ENCODE measurements at regions not wholly inside any gene's neighbourhood (a gene's known extent, or its start where the extent isn't known, plus 50 kb on each side); places are given as distances from the start of the nearest gene placed in this dataset.
A peak's percentile ranks its signal among the peaks of the same experiment; 100 is the strongest.

DNA sequence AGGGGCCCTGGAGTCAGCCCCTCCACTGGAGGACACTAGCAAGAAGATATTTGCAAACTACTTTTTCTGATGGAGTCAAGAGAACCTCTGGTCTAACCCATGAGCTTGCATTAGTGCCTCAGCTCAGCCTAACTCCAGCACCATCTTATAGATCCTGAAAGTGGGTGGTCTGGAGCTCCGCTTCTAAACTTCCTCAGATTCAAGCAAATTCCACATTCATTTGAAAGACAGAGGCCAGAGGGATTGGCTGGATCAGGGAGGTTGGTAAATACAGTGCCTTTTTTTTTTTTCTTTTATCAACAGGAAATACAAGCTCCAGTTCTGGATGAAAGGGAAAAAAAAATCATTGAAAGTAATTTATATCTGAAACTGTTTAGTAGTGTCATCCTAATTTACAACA lies 99.9 kb downstream of the ENC1 start:
- no peak for TF ChIP-seq POLR2A (IDR thresholded peaks at IDR 0.05)
- TF ChIP-seq, protein P1, sequence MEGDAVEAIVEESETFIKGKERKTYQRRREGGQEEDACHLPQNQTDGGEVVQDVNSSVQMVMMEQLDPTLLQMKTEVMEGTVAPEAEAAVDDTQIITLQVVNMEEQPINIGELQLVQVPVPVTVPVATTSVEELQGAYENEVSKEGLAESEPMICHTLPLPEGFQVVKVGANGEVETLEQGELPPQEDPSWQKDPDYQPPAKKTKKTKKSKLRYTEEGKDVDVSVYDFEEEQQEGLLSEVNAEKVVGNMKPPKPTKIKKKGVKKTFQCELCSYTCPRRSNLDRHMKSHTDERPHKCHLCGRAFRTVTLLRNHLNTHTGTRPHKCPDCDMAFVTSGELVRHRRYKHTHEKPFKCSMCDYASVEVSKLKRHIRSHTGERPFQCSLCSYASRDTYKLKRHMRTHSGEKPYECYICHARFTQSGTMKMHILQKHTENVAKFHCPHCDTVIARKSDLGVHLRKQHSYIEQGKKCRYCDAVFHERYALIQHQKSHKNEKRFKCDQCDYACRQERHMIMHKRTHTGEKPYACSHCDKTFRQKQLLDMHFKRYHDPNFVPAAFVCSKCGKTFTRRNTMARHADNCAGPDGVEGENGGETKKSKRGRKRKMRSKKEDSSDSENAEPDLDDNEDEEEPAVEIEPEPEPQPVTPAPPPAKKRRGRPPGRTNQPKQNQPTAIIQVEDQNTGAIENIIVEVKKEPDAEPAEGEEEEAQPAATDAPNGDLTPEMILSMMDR (IDR thresholded peaks at IDR 0.05): no peak
- Histone ChIP-seq H3K9me3 (no peaks in the 10 kb centered on the region), H3K27ac (peak overlapping the region in 2 of 12 donors; percentile 33 to 39), H3K4me1 (peaks cover 0 to 38% (median 11%) of the 10 kb centered on the region in 12 donors), H3K36me3 (no peaks in the 10 kb centered on the region), H3K4me3 (no peak overlapping the region), H3K27me3 (peaks cover 0 to 6% (median 0%) of the 10 kb centered on the region in 9 donors)
- intact Hi-C loops (cut with DNase I): loop anchor here in 1 of 10 donors (10.0 kb wide), 1 partner anchor 94 kb away; no protein-coding TSS in a partner anchor
- ATAC-seq: no peak
- 68 to 83% (median 73%) methylated on average over 1 of the region's 1 CpG for WGBS, 4 donors
- no peak for DNase-seq

GRCh38 chr5:74539986-74540385 lies 100.5 kb downstream of the ENC1 start:
- TF ChIP-seq, protein P1 (IDR thresholded peaks at IDR 0.05): no peak
- TF ChIP-seq POLR2A (IDR thresholded peaks at IDR 0.05): no peak
- no peak overlapping the region for H3K4me3 ChIP-seq
- DNase-seq (no peak), ATAC-seq (no peak)
- WGBS, 4 donors: 42 to 83% (median 72%) methylated on average over 7 of the region's 7 CpGs
- H3K9me3 ChIP-seq: peaks cover 0 to 1% (median 0%) of the 10 kb centered on the region in 12 donors
- H3K27me3 ChIP-seq: peaks cover 0 to 6% (median 0%) of the 10 kb centered on the region in 9 donors
- H3K4me1 ChIP-seq: peaks cover 0 to 38% (median 11%) of the 10 kb centered on the region in 12 donors
- peak overlapping the region in 2 of 12 donors; percentile 33 to 39 for H3K27ac ChIP-seq
- intact Hi-C loops (cut with DNase I): loop anchor here in 4 of 10 donors (2.0 to 10.0 kb wide), 3 partner anchors 95 to 102 kb away; partner anchors contain the start of gene ENC1 (in 2 of the 4)
- H3K36me3 ChIP-seq: no peaks in the 10 kb centered on the region

DNA sequence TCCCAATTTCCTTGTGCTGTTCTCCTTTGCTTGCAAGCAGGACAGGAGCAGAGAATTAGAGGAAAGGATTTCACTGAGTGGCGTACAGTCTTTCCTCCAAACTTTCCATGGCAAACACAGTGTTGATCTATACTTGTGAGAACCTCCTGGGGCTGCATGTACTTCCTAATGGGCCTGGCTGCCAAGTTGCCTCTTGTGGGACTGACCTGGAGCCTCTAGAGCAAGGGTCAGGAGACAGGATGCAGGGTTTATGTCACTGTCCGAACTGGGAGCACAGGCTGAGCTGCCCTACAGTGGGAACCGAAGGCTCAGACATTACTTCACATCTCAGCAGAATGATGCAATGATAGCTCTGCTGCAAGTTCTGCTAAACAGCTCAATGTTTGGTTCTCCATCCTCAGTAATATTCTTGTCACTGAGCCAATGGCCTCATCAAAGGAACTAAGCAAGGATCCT lies 102.3 kb downstream of the ENC1 start:
- 21 to 34% (median 29%) methylated on average over 3 of the region's 3 CpGs for WGBS, 4 donors
- Histone ChIP-seq H3K4me1 (peaks cover 0 to 35% (median 11%) of the 10 kb centered on the region in 12 donors), H3K9me3 (peaks cover 0 to 18% (median 8%) of the 10 kb centered on the region in 12 donors), H3K27me3 (no peaks in the 10 kb centered on the region), H3K4me3 (no peak overlapping the region), H3K27ac (peak overlapping the region in 8 of 12 donors; percentile 5 to 82 (median 42)), H3K36me3 (no peaks in the 10 kb centered on the region)
- ATAC-seq: peak; percentile 91 to 98 (median 98)
- peak; percentile 78 to 84 (median 81) for DNase-seq
- TF ChIP-seq POLR2A (IDR thresholded peaks at IDR 0.05): no peak
- TF ChIP-seq, protein P1 (IDR thresholded peaks at IDR 0.05): no peak
- intact Hi-C loops (cut with DNase I): loop anchor here in 3 of 10 donors (2.0 to 10.0 kb wide), 3 partner anchors 97 to 104 kb away; partner anchors contain the start of gene ENC1 (in 2 of the 3)

- WGBS, 4 donors: 87 to 100% (median 93%) methylated on average over 1 of the region's 1 CpG
- no peak for TF ChIP-seq POLR2A (IDR thresholded peaks at IDR 0.05)
- TF ChIP-seq, protein P1 (IDR thresholded peaks at IDR 0.05): no peak
- Histone ChIP-seq H3K27me3 (no peaks in the 10 kb centered on the region), H3K9me3 (peaks cover 0 to 32% (median 13%) of the 10 kb centered on the region in 12 donors), H3K4me3 (no peak overlapping the region), H3K4me1 (peaks cover 0 to 35% (median 11%) of the 10 kb centered on the region in 12 donors), H3K36me3 (no peaks in the 10 kb centered on the region), H3K27ac (peak overlapping the region in 1 of 12 donors; percentile 82)
- no peak for ATAC-seq
- DNase-seq: no peak
- intact Hi-C loops (cut with DNase I): loop anchor here in 2 of 10 donors (5.0 to 10.0 kb wide), 2 partner anchors 98 to 106 kb away; partner anchors contain the start of gene ENC1 (in 1 of the 2)
Observed at GRCh38 chr5:74536658-74537057, 103.9 kb downstream of the ENC1 start.
